ENCODE measurements at regions not wholly inside any gene's neighbourhood (a gene's known extent, or its start where the extent isn't known, plus 50 kb on each side); places are given as distances from the start of the nearest gene placed in this dataset.
A peak's percentile ranks its signal among the peaks of the same experiment; 100 is the strongest.
"Not testable (repeated sequence)": the region's sequence is repeated elsewhere in the genome, so short reads cannot be mapped to it uniquely, and the experiment has no call there.

DNA sequence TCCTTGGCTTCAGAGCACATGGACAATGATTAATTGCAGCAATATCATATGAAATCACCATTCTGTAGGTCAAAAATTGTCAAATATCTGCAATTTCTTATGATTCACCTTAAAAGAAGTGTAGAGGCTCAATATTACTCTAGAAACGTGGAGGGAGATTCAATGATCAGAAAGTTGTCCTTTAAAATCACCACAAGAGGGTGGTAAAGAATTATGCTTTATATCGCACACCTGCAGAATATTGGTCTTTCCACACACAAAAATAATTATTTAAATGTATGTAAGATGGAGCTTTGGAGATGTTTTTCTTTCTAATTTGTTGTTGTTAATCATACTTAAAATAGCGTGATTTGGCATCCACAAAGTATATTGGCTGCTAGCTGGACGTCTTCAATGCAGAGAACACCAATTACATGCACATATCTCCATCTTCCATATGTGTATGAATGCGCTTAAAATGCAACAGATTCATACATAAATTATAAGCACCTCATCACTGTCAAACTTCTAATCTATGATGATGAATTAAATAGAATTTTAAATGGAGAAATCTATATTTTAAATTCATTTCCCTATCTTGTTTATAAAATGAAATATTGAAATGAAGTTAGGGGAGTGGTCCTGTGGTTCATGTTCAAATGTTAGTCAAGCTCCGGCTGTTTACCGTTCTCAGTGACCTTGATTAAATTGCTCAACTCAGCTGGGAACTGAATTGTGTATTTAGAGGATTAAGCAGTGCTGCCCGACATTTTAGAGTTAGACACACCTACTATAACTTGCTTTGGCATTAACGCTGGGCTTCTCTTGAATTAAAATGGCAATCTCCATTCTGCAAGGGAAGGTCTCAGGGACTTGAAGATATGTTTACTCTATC lies 153.5 kb upstream of the CHL1 start:
- not testable (repeated sequence) for DNase-seq (ENCODE audit: low read depth); H3K4me3 ChIP-seq (ENCODE audit: low read length)
- TF ChIP-seq, protein P1, sequence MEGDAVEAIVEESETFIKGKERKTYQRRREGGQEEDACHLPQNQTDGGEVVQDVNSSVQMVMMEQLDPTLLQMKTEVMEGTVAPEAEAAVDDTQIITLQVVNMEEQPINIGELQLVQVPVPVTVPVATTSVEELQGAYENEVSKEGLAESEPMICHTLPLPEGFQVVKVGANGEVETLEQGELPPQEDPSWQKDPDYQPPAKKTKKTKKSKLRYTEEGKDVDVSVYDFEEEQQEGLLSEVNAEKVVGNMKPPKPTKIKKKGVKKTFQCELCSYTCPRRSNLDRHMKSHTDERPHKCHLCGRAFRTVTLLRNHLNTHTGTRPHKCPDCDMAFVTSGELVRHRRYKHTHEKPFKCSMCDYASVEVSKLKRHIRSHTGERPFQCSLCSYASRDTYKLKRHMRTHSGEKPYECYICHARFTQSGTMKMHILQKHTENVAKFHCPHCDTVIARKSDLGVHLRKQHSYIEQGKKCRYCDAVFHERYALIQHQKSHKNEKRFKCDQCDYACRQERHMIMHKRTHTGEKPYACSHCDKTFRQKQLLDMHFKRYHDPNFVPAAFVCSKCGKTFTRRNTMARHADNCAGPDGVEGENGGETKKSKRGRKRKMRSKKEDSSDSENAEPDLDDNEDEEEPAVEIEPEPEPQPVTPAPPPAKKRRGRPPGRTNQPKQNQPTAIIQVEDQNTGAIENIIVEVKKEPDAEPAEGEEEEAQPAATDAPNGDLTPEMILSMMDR (conservative IDR thresholded peaks at IDR 0.05; ENCODE audit: low read depth, low read length), result peak; percentile 34

- H3K4me3 ChIP-seq (ENCODE audit: low read length), result no peak overlapping the region
- no peak for DNase-seq (ENCODE audit: low read depth)
- TF ChIP-seq, protein P1 (conservative IDR thresholded peaks at IDR 0.05; ENCODE audit: low read depth, low read length), result no peak
Measured at GRCh38 chr3:44028-44676, 152.4 kb upstream of the CHL1 start.

DNA sequence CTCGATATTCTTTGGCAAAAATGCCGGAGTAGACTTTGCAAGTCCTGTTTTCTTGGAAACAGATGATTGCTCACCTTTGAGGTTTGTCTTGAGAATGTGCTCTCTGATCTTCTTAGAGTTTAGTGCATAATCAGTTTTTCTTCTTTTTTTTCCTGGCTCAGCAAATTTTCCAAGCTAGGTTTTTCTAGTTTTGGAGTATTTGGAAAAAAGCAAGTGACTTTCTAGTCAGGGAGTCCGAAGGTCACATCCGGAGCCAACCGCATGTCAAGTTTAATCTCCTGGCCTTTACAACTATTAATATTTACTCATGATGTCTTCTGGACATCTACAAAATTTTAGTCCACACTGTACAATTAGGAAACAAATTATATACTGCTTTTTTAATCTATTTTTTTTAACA lies 151.6 kb upstream of the CHL1 start:
- H3K4me3 ChIP-seq (ENCODE audit: low read length); DNase-seq (ENCODE audit: low read depth): not testable (repeated sequence)

DNA sequence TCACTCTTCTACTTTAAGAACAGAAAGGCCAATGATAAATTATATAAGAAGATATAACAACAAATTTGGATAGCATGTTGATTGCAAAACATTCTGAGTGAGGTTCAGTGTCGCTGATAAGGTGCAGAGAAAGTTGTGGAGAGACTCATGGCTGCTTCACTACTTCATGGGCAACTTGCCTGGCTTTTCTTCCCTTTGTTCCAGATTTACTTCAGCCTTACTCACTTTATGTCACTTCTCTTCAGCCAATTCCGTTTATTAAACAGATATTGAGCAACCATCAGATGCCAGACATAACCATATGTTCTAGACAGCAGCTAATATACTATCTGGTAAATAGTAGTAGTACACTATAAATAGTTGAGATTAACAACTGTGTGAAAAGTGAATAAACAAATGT lies 150.0 kb upstream of the CHL1 start:
- TF ChIP-seq, protein P1 (conservative IDR thresholded peaks at IDR 0.05; ENCODE audit: low read depth, low read length), result no peak
- no peak overlapping the region for H3K4me3 ChIP-seq (ENCODE audit: low read length)
- no peak for DNase-seq (ENCODE audit: low read depth)

- DNase-seq (ENCODE audit: low read depth); H3K4me3 ChIP-seq (ENCODE audit: low read length): not testable (repeated sequence)
Measured at GRCh38 chr3:53441-53840, 143.1 kb upstream of the CHL1 start.

- DNase-seq (ENCODE audit: low read depth), result no peak
- TF ChIP-seq, protein P1 (conservative IDR thresholded peaks at IDR 0.05; ENCODE audit: low read depth, low read length), result no peak
- no peak overlapping the region for H3K4me3 ChIP-seq (ENCODE audit: low read length)
Measured at GRCh38 chr3:54240-54639, 142.3 kb upstream of the CHL1 start.

GRCh38 chr3:56672-57071 lies 139.9 kb upstream of the CHL1 start:
- TF ChIP-seq, protein P1 (conservative IDR thresholded peaks at IDR 0.05; ENCODE audit: low read depth, low read length), result no peak
- DNase-seq (ENCODE audit: low read depth), result no peak
- no peak overlapping the region for H3K4me3 ChIP-seq (ENCODE audit: low read length)

GRCh38 chr3:59854-60253 lies 136.7 kb upstream of the CHL1 start:
- TF ChIP-seq, protein P1 (conservative IDR thresholded peaks at IDR 0.05; ENCODE audit: low read depth, low read length), result no peak
- no peak for DNase-seq (ENCODE audit: low read depth)

More at GRCh38 chr3:59854-60253, 136.7 kb upstream of the CHL1 start:
- H3K4me3 ChIP-seq (ENCODE audit: low read length), result no peak overlapping the region
